SK-N-SH treated with all-trans-retinoic acid at 6 μM for 48 hours (cell line): ENCODE measurements at regions not wholly inside any gene's neighbourhood (a gene's known extent, or its start where the extent isn't known, plus 50 kb on each side); places are given as distances from the start of the nearest gene placed in this dataset.

Source experiments
- ARNTL ChIP-seq: fragments of 450-650 bp; formaldehyde crosslinking; IDR thresholded peaks from 2 replicates; pipeline ENCODE4 v1.5.0; 2020; ENCODE audit warnings: low read depth, mild to moderate bottlenecking, moderate library complexity, borderline replicate concordance
- BACH2 ChIP-seq: fragments of 250-450 bp; sonication (Bioruptor Pico); IDR thresholded peaks from 2 replicates; pipeline ENCODE4 v1.9.0; 2021; ENCODE audit warnings: mild to moderate bottlenecking, borderline replicate concordance
- CREB5 ChIP-seq: fragments of 250-450 bp; sonication (Bioruptor Pico); IDR thresholded peaks from 2 replicates; pipeline ENCODE4 v1.5.1; 2020; ENCODE audit warnings: low read depth, mild to moderate bottlenecking, moderate library complexity
- ESRRG ChIP-seq: fragments of 250-450 bp; sonication (Bioruptor Pico); IDR thresholded peaks from 2 replicates; pipeline ENCODE4 v1.6.1; 2021; ENCODE audit warnings: mild to moderate bottlenecking
- ISL1 ChIP-seq: fragments of 250-450 bp; sonication (Bioruptor Pico); IDR thresholded peaks from 2 replicates; pipeline ENCODE4 v2.1.2; 2022; ENCODE audit warnings: mild to moderate bottlenecking, moderate library complexity
- OSR1 ChIP-seq: fragments of 250-450 bp; sonication (Bioruptor Pico); IDR thresholded peaks from 2 replicates; pipeline ENCODE4 v1.8.0; 2022; ENCODE audit warnings: moderate library complexity, mild to moderate bottlenecking, inconsistent platforms
- PATZ1 ChIP-seq: fragments of 250-450 bp; sonication (Bioruptor Pico); IDR thresholded peaks from 2 replicates; pipeline ENCODE4 v1.8.0; 2020; ENCODE audit warnings: mild to moderate bottlenecking, moderate library complexity, borderline replicate concordance
- POU6F1 ChIP-seq: fragments of 250-450 bp; sonication (Bioruptor Pico); IDR thresholded peaks from 2 replicates; pipeline ENCODE4 v1.8.0; 2021; ENCODE audit warnings: low read depth, mild to moderate bottlenecking, moderate library complexity, borderline replicate concordance
- PPARA ChIP-seq: fragments of 250-450 bp; sonication (Bioruptor Pico); IDR thresholded peaks from 2 replicates; pipeline ENCODE4 v1.5.0; 2020; ENCODE audit warnings: mild to moderate bottlenecking, borderline replicate concordance
- TOX ChIP-seq: fragments of 250-450 bp; sonication (Bioruptor Pico); IDR thresholded peaks from 2 replicates; pipeline ENCODE4 v1.8.0; 2021; ENCODE audit warnings: mild to moderate bottlenecking, moderate library complexity, borderline replicate concordance
- ZFP3 ChIP-seq: fragments of 250-450 bp; sonication (Bioruptor Pico); IDR thresholded peaks from 2 replicates; pipeline ENCODE4 v1.5.0; 2020; ENCODE audit warnings: mild to moderate bottlenecking, moderate library complexity
- ZNF565 ChIP-seq: fragments of 450-650 bp; formaldehyde crosslinking; conservative IDR thresholded peaks from 2 replicates; pipeline ENCODE4 v1.5.0; 2020; ENCODE audit warnings: low read depth, mild to moderate bottlenecking, moderate library complexity
- TF ChIP-seq, protein P1 (sequence below): fragments of 250-450 bp; sonication (Bioruptor Pico); IDR thresholded peaks from 2 replicates; pipeline ENCODE4 v1.5.0; 2020; ENCODE audit warnings: mild to moderate bottlenecking, moderate library complexity

DNA sequence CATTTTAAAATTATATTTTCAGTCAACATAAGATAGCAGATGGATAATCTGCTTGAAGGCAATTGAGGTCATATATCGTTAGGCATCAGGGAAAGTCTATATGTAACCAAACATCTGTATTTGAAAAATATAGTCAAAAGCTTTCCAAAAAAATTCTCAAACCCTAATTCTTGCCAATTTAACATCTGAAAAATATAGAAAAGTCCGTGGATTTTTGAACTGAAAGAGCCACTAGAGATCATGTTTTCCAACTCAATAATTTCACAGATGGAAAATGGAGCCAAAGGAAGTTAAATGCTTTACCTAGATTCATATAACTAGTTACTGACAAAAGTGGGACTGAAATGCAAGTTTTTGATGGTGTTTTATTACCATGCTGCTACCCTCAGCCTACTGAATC, 185.1 kb upstream of the ZNF804A start:
- TF ChIP-seq PATZ1 (CRISPR knock-in tag) = no peak
- no peak for TF ChIP-seq ZNF565 (CRISPR knock-in tag)
- TF ChIP-seq ISL1 = no peak
- no peak for TF ChIP-seq PPARA (CRISPR knock-in tag)
- TF ChIP-seq ARNTL (CRISPR knock-in tag) = no peak
- no peak for TF ChIP-seq CREB5
- no peak for TF ChIP-seq POU6F1 (CRISPR knock-in tag)
- TF ChIP-seq TOX = no peak
- TF ChIP-seq, protein P1, sequence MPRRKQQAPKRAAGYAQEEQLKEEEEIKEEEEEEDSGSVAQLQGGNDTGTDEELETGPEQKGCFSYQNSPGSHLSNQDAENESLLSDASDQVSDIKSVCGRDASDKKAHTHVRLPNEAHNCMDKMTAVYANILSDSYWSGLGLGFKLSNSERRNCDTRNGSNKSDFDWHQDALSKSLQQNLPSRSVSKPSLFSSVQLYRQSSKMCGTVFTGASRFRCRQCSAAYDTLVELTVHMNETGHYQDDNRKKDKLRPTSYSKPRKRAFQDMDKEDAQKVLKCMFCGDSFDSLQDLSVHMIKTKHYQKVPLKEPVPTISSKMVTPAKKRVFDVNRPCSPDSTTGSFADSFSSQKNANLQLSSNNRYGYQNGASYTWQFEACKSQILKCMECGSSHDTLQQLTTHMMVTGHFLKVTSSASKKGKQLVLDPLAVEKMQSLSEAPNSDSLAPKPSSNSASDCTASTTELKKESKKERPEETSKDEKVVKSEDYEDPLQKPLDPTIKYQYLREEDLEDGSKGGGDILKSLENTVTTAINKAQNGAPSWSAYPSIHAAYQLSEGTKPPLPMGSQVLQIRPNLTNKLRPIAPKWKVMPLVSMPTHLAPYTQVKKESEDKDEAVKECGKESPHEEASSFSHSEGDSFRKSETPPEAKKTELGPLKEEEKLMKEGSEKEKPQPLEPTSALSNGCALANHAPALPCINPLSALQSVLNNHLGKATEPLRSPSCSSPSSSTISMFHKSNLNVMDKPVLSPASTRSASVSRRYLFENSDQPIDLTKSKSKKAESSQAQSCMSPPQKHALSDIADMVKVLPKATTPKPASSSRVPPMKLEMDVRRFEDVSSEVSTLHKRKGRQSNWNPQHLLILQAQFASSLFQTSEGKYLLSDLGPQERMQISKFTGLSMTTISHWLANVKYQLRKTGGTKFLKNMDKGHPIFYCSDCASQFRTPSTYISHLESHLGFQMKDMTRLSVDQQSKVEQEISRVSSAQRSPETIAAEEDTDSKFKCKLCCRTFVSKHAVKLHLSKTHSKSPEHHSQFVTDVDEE (CRISPR knock-in tag) = no peak
- TF ChIP-seq ZFP3 (CRISPR knock-in tag) = no peak
- TF ChIP-seq OSR1 (CRISPR knock-in tag) = no peak
- no peak for TF ChIP-seq BACH2 (CRISPR knock-in tag)
- no peak for TF ChIP-seq ESRRG (CRISPR knock-in tag)
